ENCODE measurements at regions not wholly inside any gene's neighbourhood (a gene's known extent, or its start where the extent isn't known, plus 50 kb on each side); places are given as distances from the start of the nearest gene placed in this dataset.

GRCh38 chr11:13857828-13858227 lies 104.7 kb upstream of the SPON1 start:
- no peak for TF ChIP-seq CTCF (IDR thresholded peaks at IDR 0.05; ENCODE audit: extremely low read depth, low read depth, low read length)
- no peak for DNase-seq (ENCODE audit: insufficient read length, low spot score, missing footprints)
- no peak overlapping the region for H3K4me3 ChIP-seq (ENCODE audit: insufficient read depth, low read length)

GRCh38 chr11:13859892-13860291 lies 102.6 kb upstream of the SPON1 start:
- Histone ChIP-seq H3K4me2 (ENCODE audit: insufficient read depth, low read length) (no peak overlapping the region), H3K9me3 (ENCODE audit: low read depth, low read length) (no peaks in the 10 kb centered on the region), H3K27ac (ENCODE audit: low read depth, low read length) (no peak overlapping the region), H3K36me3 (ENCODE audit: insufficient read depth, low read length) (no peaks in the 10 kb centered on the region), H2AFZ (ENCODE audit: low read length) (no peak overlapping the region), H4K20me1 (ENCODE audit: insufficient read depth, low read length) (no peaks in the 10 kb centered on the region), H3K4me3 (ENCODE audit: insufficient read depth, low read length) (no peak overlapping the region), H3K4me1 (ENCODE audit: insufficient read depth, low read length) (no peaks in the 10 kb centered on the region), H3K27me3 (ENCODE audit: insufficient read depth, low read length) (no peaks in the 10 kb centered on the region), H3K79me2 (ENCODE audit: insufficient read depth, low read length) (no peaks in the 10 kb centered on the region)
- no peak for DNase-seq (ENCODE audit: insufficient read length, low spot score, missing footprints)
- no peak for TF ChIP-seq CTCF (IDR thresholded peaks at IDR 0.05; ENCODE audit: extremely low read depth, low read depth, low read length)

More at GRCh38 chr11:13857828-13858227, 104.7 kb upstream of the SPON1 start:
- no peak overlapping the region for H3K27ac ChIP-seq (ENCODE audit: low read depth, low read length)
- no peaks in the 10 kb centered on the region for H3K27me3 ChIP-seq (ENCODE audit: insufficient read depth, low read length)
- no peaks in the 10 kb centered on the region for H4K20me1 ChIP-seq (ENCODE audit: insufficient read depth, low read length)
- no peak overlapping the region for H2AFZ ChIP-seq (ENCODE audit: low read length)
- no peaks in the 10 kb centered on the region for H3K79me2 ChIP-seq (ENCODE audit: insufficient read depth, low read length)
- H3K4me1 ChIP-seq (ENCODE audit: insufficient read depth, low read length): no peaks in the 10 kb centered on the region
- H3K9me3 ChIP-seq (ENCODE audit: low read depth, low read length): no peaks in the 10 kb centered on the region
- H3K4me2 ChIP-seq (ENCODE audit: insufficient read depth, low read length): no peak overlapping the region
- no peaks in the 10 kb centered on the region for H3K36me3 ChIP-seq (ENCODE audit: insufficient read depth, low read length)

- no peak for TF ChIP-seq CTCF (IDR thresholded peaks at IDR 0.05; ENCODE audit: extremely low read depth, low read depth, low read length)
- Histone ChIP-seq H3K4me1 (ENCODE audit: insufficient read depth, low read length) (no peaks in the 10 kb centered on the region), H3K27me3 (ENCODE audit: insufficient read depth, low read length) (no peaks in the 10 kb centered on the region), H3K4me2 (ENCODE audit: insufficient read depth, low read length) (no peak overlapping the region), H2AFZ (ENCODE audit: low read length) (no peak overlapping the region), H4K20me1 (ENCODE audit: insufficient read depth, low read length) (no peaks in the 10 kb centered on the region), H3K79me2 (ENCODE audit: insufficient read depth, low read length) (no peaks in the 10 kb centered on the region), H3K27ac (ENCODE audit: low read depth, low read length) (no peak overlapping the region), H3K9me3 (ENCODE audit: low read depth, low read length) (no peaks in the 10 kb centered on the region), H3K4me3 (ENCODE audit: insufficient read depth, low read length) (no peak overlapping the region), H3K36me3 (ENCODE audit: insufficient read depth, low read length) (no peaks in the 10 kb centered on the region)
- no peak for DNase-seq (ENCODE audit: insufficient read length, low spot score, missing footprints)
Observed at GRCh38 chr11:13861411-13861810, 101.1 kb upstream of the SPON1 start.

GRCh38 chr11:13862845-13863392 lies 99.6 kb upstream of the SPON1 start:
- peak; percentile 69 for DNase-seq (ENCODE audit: insufficient read length, low spot score, missing footprints)
- H3K79me2 ChIP-seq (ENCODE audit: insufficient read depth, low read length): no peaks in the 10 kb centered on the region
- H3K36me3 ChIP-seq (ENCODE audit: insufficient read depth, low read length): no peaks in the 10 kb centered on the region
- H2AFZ ChIP-seq (ENCODE audit: low read length): no peak overlapping the region
- no peak for TF ChIP-seq CTCF (IDR thresholded peaks at IDR 0.05; ENCODE audit: extremely low read depth, low read depth, low read length)
- H3K4me3 ChIP-seq (ENCODE audit: insufficient read depth, low read length): no peak overlapping the region
- H4K20me1 ChIP-seq (ENCODE audit: insufficient read depth, low read length): no peaks in the 10 kb centered on the region
- H3K27me3 ChIP-seq (ENCODE audit: insufficient read depth, low read length): no peaks in the 10 kb centered on the region
- H3K4me2 ChIP-seq (ENCODE audit: insufficient read depth, low read length): no peak overlapping the region
- H3K9me3 ChIP-seq (ENCODE audit: low read depth, low read length): no peaks in the 10 kb centered on the region
- no peak overlapping the region for H3K27ac ChIP-seq (ENCODE audit: low read depth, low read length)
- H3K4me1 ChIP-seq (ENCODE audit: insufficient read depth, low read length): no peaks in the 10 kb centered on the region
